Activated CD8-positive, alpha-beta memory T cell treated with anti-CD3 and anti-CD28 coated beads for 36 hours (primary cell): ENCODE measurements at regions not wholly inside any gene's neighbourhood (a gene's known extent, or its start where the extent isn't known, plus 50 kb on each side); places are given as distances from the start of the nearest gene placed in this dataset.

Experiments used
- CTCF ChIA-PET: fragments of 350-600 bp; sonication (Branson Sonifier 250); formaldehyde crosslinking; loops from one replicate; lab custom pipeline; 2021; ENCODE audit warnings: antibody characterized with exemption; lab: Charles Lee
- POLR2A ChIA-PET: fragments of 350-600 bp; sonication (Branson Sonifier 250); formaldehyde crosslinking; loops from one replicate; lab custom pipeline; 2021; ENCODE audit warnings: antibody characterized with exemption; lab: Charles Lee

- ChIA-PET POLR2A (no interaction called here), CTCF (no interaction called here)
Measured at GRCh38 chr13:50090211-50090610, 75.0 kb downstream of the KCNRG start.

GRCh38 chr13:50094615-50095293 is 79.5 kb downstream of the KCNRG start:
- ChIA-PET CTCF (interaction anchor here (0.5 to 1.1 kb wide), 2 partner anchors 9 to 1280 kb away, joined by 3 to 6 read pairs; no protein-coding TSS in a partner anchor), POLR2A (interaction anchor here (0.6 to 1.3 kb wide), 3 partner anchors 28 to 1041 kb away, joined by 3 to 5 read pairs (median 3); no protein-coding TSS in a partner anchor)

- POLR2A ChIA-PET = interaction anchor here (0.6 kb wide), 1 partner anchor 198 kb away, joined by 4 read pairs; no protein-coding TSS in a partner anchor
Measured at GRCh38 chr13:50098693-50099092, 83.4 kb downstream of the KCNRG start.

GRCh38 chr13:50099473-50099872 is 84.2 kb downstream of the KCNRG start:
- ChIA-PET POLR2A (no interaction called here), CTCF (no interaction called here)

More at GRCh38 chr13:50098693-50099092, 83.4 kb downstream of the KCNRG start:
- CTCF ChIA-PET = no interaction called here

- CTCF ChIA-PET = no interaction called here
- POLR2A ChIA-PET = interaction anchor here (0.6 to 1.4 kb wide), 2 partner anchors 13 to 101 kb away, joined by 3 to 4 read pairs; no protein-coding TSS in a partner anchor
Measured at GRCh38 chr13:50101590-50101989, 86.3 kb downstream of the KCNRG start.

GRCh38 chr13:50104493-50104892 is 89.2 kb downstream of the KCNRG start:
- ChIA-PET CTCF (no interaction called here), POLR2A (no interaction called here)

GRCh38 chr13:50106559-50106958 is 91.3 kb downstream of the KCNRG start:
- CTCF ChIA-PET = no interaction called here
- POLR2A ChIA-PET = interaction anchor here (0.5 kb wide), 2 partner anchors 23 to 67 kb away, joined by 3 to 6 read pairs; no protein-coding TSS in a partner anchor

GRCh38 chr13:50107205-50107604 is 92.0 kb downstream of the KCNRG start:
- CTCF ChIA-PET = no interaction called here

GRCh38 chr13:50114961-50115360 is 99.7 kb downstream of the KCNRG start:
- ChIA-PET POLR2A (interaction anchor here (1.4 kb wide), 1 partner anchor 13 kb away, joined by 3 read pairs; no protein-coding TSS in a partner anchor), CTCF (interaction anchor here (1.1 kb wide), 1 partner anchor 30 kb away, joined by 3 read pairs; no protein-coding TSS in a partner anchor)

More at GRCh38 chr13:50107205-50107604, 92.0 kb downstream of the KCNRG start:
- POLR2A ChIA-PET = interaction anchor here (0.5 kb wide), 2 partner anchors 22 to 68 kb away, joined by 3 to 6 read pairs; no protein-coding TSS in a partner anchor

GRCh38 chr13:50115695-50116094 is 100.5 kb downstream of the KCNRG start:
- ChIA-PET CTCF (interaction anchor here (1.1 to 1.4 kb wide), 2 partner anchors 31 to 32 kb away, joined by 3 read pairs; no protein-coding TSS in a partner anchor), POLR2A (no interaction called here)

GRCh38 chr13:50116430-50116973 is 101.3 kb downstream of the KCNRG start:
- POLR2A ChIA-PET = no interaction called here

GRCh38 chr13:50119591-50119990 is 104.3 kb downstream of the KCNRG start:
- CTCF ChIA-PET = no interaction called here
- POLR2A ChIA-PET = interaction anchor here (0.5 kb wide), 1 partner anchor 49 kb away, joined by 16 read pairs; no protein-coding TSS in a partner anchor

More at GRCh38 chr13:50116430-50116973, 101.3 kb downstream of the KCNRG start:
- CTCF ChIA-PET = interaction anchor here (1.4 kb wide), 1 partner anchor 33 kb away, joined by 3 read pairs; no protein-coding TSS in a partner anchor

GRCh38 chr13:50122455-50122854 is 107.2 kb downstream of the KCNRG start:
- ChIA-PET CTCF (no interaction called here), POLR2A (interaction anchor here (1.4 kb wide), 1 partner anchor 28 kb away, joined by 5 read pairs; no protein-coding TSS in a partner anchor)

- ChIA-PET POLR2A (interaction anchor here (1.4 to 5.8 kb wide), 4 partner anchors 29 to 187 kb away, joined by 4 to 73 read pairs (median 14); partner anchors contain the start of genes SPRYD7 and TRIM13), CTCF (interaction anchor here (2.0 kb wide), 1 partner anchor 38 kb away, joined by 7 read pairs; no protein-coding TSS in a partner anchor)
Measured at GRCh38 chr13:50123002-50123401, 107.8 kb downstream of the KCNRG start.

- POLR2A ChIA-PET = interaction anchor here (1.4 to 5.8 kb wide), 5 partner anchors 29 to 187 kb away, joined by 3 to 73 read pairs (median 5); partner anchors contain the start of genes SPRYD7 and TRIM13
- CTCF ChIA-PET = interaction anchor here (2.0 kb wide), 1 partner anchor 38 kb away, joined by 7 read pairs; no protein-coding TSS in a partner anchor
Measured at GRCh38 chr13:50123515-50123861, 108.2 kb downstream of the KCNRG start.

GRCh38 chr13:50123862-50124535 is 108.8 kb downstream of the KCNRG start:
- CTCF ChIA-PET = interaction anchor here (0.6 to 2.0 kb wide), 3 partner anchors 16 to 39 kb away, joined by 3 to 7 read pairs (median 3); no protein-coding TSS in a partner anchor
- POLR2A ChIA-PET = interaction anchor here (0.5 to 5.8 kb wide), 10 partner anchors 13 to 999 kb away, joined by 3 to 73 read pairs (median 4); partner anchors contain the start of genes SPRYD7 and TRIM13

GRCh38 chr13:50124536-50125303 is 109.5 kb downstream of the KCNRG start:
- CTCF ChIA-PET = interaction anchor here (0.6 to 2.0 kb wide), 6 partner anchors 16 to 241 kb away, joined by 3 to 7 read pairs (median 3); no protein-coding TSS in a partner anchor
- POLR2A ChIA-PET = interaction anchor here (0.5 to 5.8 kb wide), 11 partner anchors 12 to 998 kb away, joined by 3 to 73 read pairs (median 3); partner anchors contain the start of genes SPRYD7 and TRIM13

GRCh38 chr13:50125304-50125553 is 110.0 kb downstream of the KCNRG start:
- POLR2A ChIA-PET = interaction anchor here (0.8 to 5.8 kb wide), 7 partner anchors 16 to 241 kb away, joined by 3 to 73 read pairs (median 4); partner anchors contain the start of gene TRIM13
- CTCF ChIA-PET = interaction anchor here (0.8 to 2.0 kb wide), 4 partner anchors 40 to 241 kb away, joined by 3 to 7 read pairs (median 4); no protein-coding TSS in a partner anchor
